Stimulated activated CD8-positive, alpha-beta memory T cell treated with anti-CD3 and anti-CD28 coated beads, Interleukin-15, amount 100 ng/mL, for 4 hours (primary cell): ENCODE measurements at regions not wholly inside any gene's neighbourhood (a gene's known extent, or its start where the extent isn't known, plus 50 kb on each side); places are given as distances from the start of the nearest gene placed in this dataset.
A peak's percentile ranks its signal among the peaks of the same experiment; 100 is the strongest.

Experiments
- DNase-seq, 2 donors: peaks; one replicate each; pipeline ENCODE4 v3.0.0-alpha.2; 2020; ENCODE audit warnings: low read depth in 2 of 2

DNA sequence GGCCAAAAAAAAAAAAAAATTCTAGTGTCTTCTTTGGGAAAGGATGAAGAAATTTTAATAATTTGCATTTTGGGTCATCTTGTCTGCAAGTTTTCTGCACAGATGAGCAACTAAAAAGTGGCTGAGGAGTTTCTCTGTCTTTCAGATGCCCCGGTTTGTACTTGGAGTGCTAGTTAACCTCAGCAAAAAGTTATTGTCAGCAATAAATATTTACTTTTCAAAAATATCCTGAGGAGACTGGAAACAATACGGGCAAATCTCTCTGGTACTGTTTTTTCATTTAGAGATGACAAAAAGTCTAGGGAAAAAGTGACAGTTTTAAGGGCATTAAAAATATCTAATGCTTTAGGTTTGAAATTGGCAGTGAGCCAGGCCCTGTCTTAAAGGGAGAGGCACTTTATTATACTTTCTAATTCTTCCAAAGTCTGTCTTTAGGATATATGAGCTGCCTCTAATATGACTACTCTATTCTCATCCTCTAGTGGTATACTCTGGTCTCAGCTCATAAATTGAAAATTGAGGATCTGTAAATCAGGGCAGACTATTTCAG, 436.0 kb upstream of the NR2F2 start:
- DNase-seq, result no peak

GRCh38 chr15:95895508-95895907, 435.0 kb upstream of the NR2F2 start:
- no peak for DNase-seq

- DNase-seq, result no peak
These were observed 432.8 kb upstream of the NR2F2 start for GRCh38 chr15:95897651-95898050.

DNA sequence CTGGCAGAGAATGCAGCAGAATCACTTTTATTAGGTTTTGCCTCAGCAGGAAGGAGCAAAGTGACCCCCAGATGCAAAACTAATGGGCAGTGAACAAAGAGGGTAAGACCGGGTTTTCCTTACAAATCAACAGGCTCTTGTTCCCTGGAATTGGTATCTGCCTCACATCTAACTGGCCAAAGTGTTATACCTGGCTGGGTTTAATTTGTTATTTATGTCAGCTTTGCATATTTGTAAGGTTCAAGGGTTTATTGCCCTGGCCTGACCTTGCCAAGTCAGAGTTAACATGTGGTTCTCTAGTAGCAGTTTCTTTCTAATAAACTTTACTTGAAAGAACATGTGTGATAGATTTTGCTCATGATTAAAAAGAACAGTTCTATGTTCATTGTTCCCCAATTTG, 431.7 kb upstream of the NR2F2 start:
- DNase-seq, result no peak

DNA sequence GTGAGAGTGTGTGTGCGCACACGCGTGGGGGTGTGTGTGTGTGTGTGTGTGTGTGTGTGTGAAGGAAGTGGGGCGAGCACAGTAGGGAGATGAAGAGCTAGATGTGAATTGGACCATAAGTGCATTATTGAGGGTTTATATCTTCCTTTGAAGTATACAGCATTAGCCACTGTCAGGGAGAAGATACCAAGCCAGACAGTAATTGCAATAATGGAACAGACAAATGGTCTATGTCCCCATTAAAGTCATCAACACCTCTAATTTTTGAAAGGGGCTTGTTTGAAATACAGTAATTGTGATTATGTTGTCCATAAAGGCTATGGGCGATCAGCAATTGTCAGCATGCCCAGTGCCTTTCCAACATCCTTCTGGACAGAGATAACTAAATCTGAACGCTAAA, 429.2 kb upstream of the NR2F2 start:
- DNase-seq, result no peak

DNA sequence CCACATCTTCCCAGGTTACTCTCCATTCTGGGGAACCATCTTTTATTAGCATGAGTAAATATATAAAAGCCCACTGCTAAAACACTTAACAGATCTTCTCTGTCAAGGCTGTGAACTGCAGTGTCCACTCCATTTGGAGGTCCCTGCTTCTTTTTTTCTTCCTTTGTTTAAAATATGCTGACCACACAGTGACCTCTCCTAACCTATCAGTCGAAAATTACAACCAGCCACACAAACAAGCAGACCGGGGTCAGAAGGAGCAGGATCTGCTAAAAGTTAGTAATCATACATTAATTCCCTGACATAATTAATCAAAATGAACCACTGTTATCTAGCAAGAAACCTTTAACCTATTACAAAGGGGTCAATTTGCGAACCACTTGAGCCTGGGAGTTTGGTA, 427.9 kb upstream of the NR2F2 start:
- DNase-seq, result no peak

DNA sequence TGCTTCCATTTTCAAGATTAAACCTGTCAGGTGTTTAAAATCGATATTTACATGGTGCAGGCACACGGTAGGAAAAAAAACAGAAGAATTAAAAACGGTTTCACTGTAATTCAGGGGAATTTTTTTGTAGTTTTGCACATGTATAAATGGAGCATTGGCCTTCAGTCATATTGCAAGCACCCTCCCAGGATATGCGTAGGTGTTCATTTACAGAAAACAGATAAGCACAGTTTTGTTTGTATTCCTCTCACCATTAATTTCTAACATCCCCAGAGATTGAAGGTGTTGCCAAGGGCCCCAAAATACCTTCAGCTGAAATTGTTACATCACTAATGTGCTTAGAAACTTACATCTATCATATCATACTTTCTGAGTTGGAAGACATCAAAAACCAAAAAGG, 427.1 kb upstream of the NR2F2 start:
- DNase-seq, result no peak

- no peak for DNase-seq
These were observed 419.8 kb upstream of the NR2F2 start for GRCh38 chr15:95910643-95911212.

DNA sequence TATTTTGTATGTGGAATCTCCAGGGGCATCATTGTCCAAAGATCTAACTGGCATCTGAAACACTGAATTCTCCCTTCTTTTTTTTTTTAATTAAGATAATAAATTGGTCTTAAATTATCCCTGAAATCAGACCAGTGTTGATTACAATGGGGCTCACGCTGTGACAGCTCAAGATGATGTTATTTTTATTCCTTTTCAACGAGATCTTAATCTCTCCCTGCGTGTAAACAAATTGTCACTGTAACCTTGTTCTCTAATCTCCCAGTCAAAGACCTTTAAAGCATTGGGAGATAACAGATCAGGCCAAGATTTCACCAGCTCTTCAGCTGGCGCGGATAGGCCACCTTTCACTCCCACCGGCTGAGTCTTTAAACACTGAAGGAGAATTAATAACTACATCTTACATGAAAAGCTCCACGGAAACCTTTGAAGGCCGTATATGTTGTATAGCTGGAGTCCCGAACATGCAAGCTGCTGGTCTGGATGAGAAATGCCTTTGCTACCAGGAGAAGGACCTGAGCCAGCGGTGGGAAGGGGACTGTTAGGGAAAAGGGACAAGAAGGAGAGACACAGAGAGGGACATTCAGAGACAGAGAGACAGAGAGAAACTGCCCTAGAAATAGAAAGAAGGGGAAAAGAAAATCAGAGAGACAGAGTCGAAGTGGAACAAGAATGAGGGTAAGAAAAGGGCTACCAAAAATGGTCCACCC, 418.8 kb upstream of the NR2F2 start:
- DNase-seq, result no peak

DNA sequence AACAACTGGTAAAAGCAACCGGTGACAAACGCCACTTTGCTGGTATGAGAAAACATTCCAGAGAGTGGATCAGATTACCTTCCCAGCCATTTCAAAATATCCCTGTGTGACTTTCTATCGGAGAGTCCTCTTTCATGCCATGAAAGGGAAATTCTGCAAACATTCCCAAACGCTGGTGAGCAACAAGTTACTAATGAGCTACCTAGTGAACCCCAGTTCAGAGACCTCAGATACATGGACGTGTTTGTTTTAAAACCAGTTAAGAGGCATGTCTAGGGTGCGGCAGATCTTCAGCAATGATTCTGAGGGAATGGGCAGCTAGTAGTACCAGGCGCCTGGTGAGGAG, 418.2 kb upstream of the NR2F2 start:
- DNase-seq, result no peak

DNA sequence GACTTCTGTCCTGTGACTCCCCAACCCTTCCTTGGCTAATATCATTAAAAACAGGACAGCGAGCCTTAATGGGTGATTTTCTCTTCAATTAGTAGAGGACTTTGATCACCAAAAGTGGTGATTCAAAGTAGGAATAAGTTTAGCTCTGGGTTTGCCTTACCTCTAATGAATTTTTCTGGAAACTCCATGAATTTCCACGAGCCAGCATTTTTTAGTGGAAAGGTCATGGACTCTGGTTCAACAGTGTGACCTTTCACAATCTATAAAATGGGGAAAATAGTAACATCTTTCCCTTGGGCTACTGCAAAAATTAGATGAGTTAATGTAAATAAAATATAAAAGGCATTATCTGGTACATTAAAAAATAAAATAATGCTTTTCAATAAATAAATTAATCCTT, 417.8 kb upstream of the NR2F2 start:
- no peak for DNase-seq

- no peak for DNase-seq
These were observed 413.9 kb upstream of the NR2F2 start for GRCh38 chr15:95916568-95916967.

- no peak for DNase-seq
These were observed 412.0 kb upstream of the NR2F2 start for GRCh38 chr15:95918525-95918924.

- no peak for DNase-seq
These were observed 411.0 kb upstream of the NR2F2 start for GRCh38 chr15:95919460-95919859.

GRCh38 chr15:95921404-95921803, 409.1 kb upstream of the NR2F2 start:
- DNase-seq, result no peak

DNA sequence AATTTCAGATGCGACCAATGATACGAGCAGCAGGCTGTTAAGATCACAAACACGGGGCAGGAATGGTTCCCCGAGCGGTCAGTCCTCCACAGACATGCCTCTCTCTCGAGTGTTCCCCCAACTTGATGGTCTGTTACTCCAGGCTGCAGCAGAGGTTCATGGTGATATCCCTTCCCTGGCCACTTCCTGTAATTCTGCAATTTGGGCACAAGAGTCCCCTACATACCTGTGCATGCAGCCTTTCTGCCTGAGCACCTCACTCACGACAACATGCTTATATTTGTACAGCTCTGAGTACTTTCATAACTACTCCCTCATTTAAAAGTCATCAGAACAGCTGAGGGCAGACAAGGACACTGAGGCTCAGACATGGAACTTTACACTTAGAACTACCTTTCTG, 408.1 kb upstream of the NR2F2 start:
- no peak for DNase-seq

DNA sequence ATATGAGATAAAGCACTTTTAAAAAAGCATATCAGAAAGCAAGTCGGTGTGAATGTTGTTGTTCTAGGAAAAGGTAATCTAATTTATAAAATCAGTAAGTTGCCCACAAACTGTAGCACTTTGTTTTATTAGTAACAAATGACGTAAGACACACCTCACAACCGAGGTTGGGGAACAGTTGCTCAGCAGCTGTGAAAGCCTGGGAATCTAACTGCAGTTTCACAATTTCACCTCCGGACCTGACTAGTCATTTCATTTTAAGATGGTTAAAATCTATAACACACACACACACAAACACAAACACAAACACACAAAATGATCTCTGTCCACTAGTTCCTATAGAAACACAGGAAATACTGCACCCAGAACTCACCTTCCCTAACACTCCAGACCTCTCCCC, 406.7 kb upstream of the NR2F2 start:
- DNase-seq, result no peak

- DNase-seq, result no peak
These were observed 401.7 kb upstream of the NR2F2 start for GRCh38 chr15:95928822-95929221.

- peak in 1 of 2 donors; percentile 4 for DNase-seq
These were observed 401.2 kb upstream of the NR2F2 start for GRCh38 chr15:95929232-95929846.

GRCh38 chr15:95930659-95931375, 399.7 kb upstream of the NR2F2 start:
- DNase-seq, result no peak

- DNase-seq, result no peak
These were observed 398.9 kb upstream of the NR2F2 start for GRCh38 chr15:95931619-95932018.

GRCh38 chr15:95932141-95932540, 398.4 kb upstream of the NR2F2 start:
- DNase-seq, result no peak

GRCh38 chr15:95932676-95933075, 397.8 kb upstream of the NR2F2 start:
- DNase-seq, result no peak
